Left cardiac atrium (tissue), 4 donors: ENCODE measurements at regions not wholly inside any gene's neighbourhood (a gene's known extent, or its start where the extent isn't known, plus 50 kb on each side); places are given as distances from the start of the nearest gene placed in this dataset.

Experiments
- ATAC-seq, 2 donors: fragments of 200-7000 bp; cut with Tn5 transposase; one replicate each; pipeline ENCODE4 v1.9.1; 2020; ENCODE audit warnings: mild to moderate bottlenecking in 2 of 2, moderate library complexity in 2 of 2
- DNase-seq: peaks from one replicate; pipeline ENCODE4 v3.0.0-alpha.2; 2020
- intact Hi-C, 2 donors: fragments of 100-400 bp; cut with DNase I; formaldehyde crosslinking; loops; one replicate each; pipeline versions ENCODE4 v1.14.1 to v1.15.1; 2022 to 2023
- donor health status: DM: no; HTN: yes; CAD: no.
- donor health status: DM: no; HTN: yes; CAD: no; lungs with severe emphysema.
- donor health status: DM: yes; HTN: yes; CAD: no.
- donor health status: Dilated cardiomyopathy.

GRCh38 chr2:173740639-173741038 is 224.5 kb downstream of the SP3 start:
- no peak for DNase-seq
- intact Hi-C loops: no loop called here
- no peak for ATAC-seq

- peak in 1 of 2 donors; percentile 25 for ATAC-seq
- intact Hi-C loops: no loop called here
- no peak for DNase-seq
These were observed 223.4 kb downstream of the SP3 start for GRCh38 chr2:173741759-173742158.

GRCh38 chr2:173747035-173747434 is 218.1 kb downstream of the SP3 start:
- intact Hi-C loops: no loop called here
- ATAC-seq (no peak), DNase-seq (no peak)

- intact Hi-C loops: no loop called here
- ATAC-seq: no peak
These were observed 215.9 kb downstream of the SP3 start for GRCh38 chr2:173749315-173749714.

GRCh38 chr2:173750353-173750801 is 214.8 kb downstream of the SP3 start:
- ATAC-seq (peak; percentile 70 to 83), DNase-seq (no peak)
- intact Hi-C loops: no loop called here

More at GRCh38 chr2:173749315-173749714, 215.9 kb downstream of the SP3 start:
- DNase-seq: no peak

GRCh38 chr2:173750831-173751230 is 214.3 kb downstream of the SP3 start:
- intact Hi-C loops: no loop called here
- ATAC-seq (peak in 1 of 2 donors; percentile 11), DNase-seq (no peak)

GRCh38 chr2:173751245-173751975 is 213.8 kb downstream of the SP3 start:
- DNase-seq (no peak), ATAC-seq (no peak)
- intact Hi-C loops: no loop called here

GRCh38 chr2:173752152-173752551 is 213.0 kb downstream of the SP3 start:
- intact Hi-C loops: no loop called here

GRCh38 chr2:173753441-173753840 is 211.7 kb downstream of the SP3 start:
- ATAC-seq (no peak), DNase-seq (no peak)
- intact Hi-C loops: no loop called here

More at GRCh38 chr2:173752152-173752551, 213.0 kb downstream of the SP3 start:
- no peak for DNase-seq
- ATAC-seq: no peak

- intact Hi-C loops: no loop called here
These were observed 211.0 kb downstream of the SP3 start for GRCh38 chr2:173754165-173754564.

GRCh38 chr2:173754837-173755236 is 210.3 kb downstream of the SP3 start:
- DNase-seq: no peak
- intact Hi-C loops: no loop called here
- peak; percentile 21 to 66 for ATAC-seq

More at GRCh38 chr2:173754165-173754564, 211.0 kb downstream of the SP3 start:
- no peak for DNase-seq
- no peak for ATAC-seq

GRCh38 chr2:173755798-173756197 is 209.4 kb downstream of the SP3 start:
- no peak for ATAC-seq

GRCh38 chr2:173759959-173760358 is 205.2 kb downstream of the SP3 start:
- no peak for ATAC-seq
- intact Hi-C loops: no loop called here

More at GRCh38 chr2:173755798-173756197, 209.4 kb downstream of the SP3 start:
- intact Hi-C loops: no loop called here
- DNase-seq: no peak

GRCh38 chr2:173760553-173760952 is 204.6 kb downstream of the SP3 start:
- intact Hi-C loops: no loop called here
- ATAC-seq (no peak), DNase-seq (no peak)

More at GRCh38 chr2:173759959-173760358, 205.2 kb downstream of the SP3 start:
- no peak for DNase-seq

GRCh38 chr2:173761603-173762119 is 203.5 kb downstream of the SP3 start:
- intact Hi-C loops: no loop called here
- ATAC-seq: no peak

GRCh38 chr2:173762221-173762620 is 203.0 kb downstream of the SP3 start:
- intact Hi-C loops: no loop called here
- DNase-seq (no peak), ATAC-seq (no peak)

More at GRCh38 chr2:173761603-173762119, 203.5 kb downstream of the SP3 start:
- no peak for DNase-seq

GRCh38 chr2:173762864-173763263 is 202.3 kb downstream of the SP3 start:
- ATAC-seq (no peak), DNase-seq (no peak)
- intact Hi-C loops: no loop called here

- intact Hi-C loops: no loop called here
These were observed 201.5 kb downstream of the SP3 start for GRCh38 chr2:173763641-173764040.

GRCh38 chr2:173764094-173764493 is 201.1 kb downstream of the SP3 start:
- ATAC-seq (no peak), DNase-seq (no peak)
- intact Hi-C loops: no loop called here

More at GRCh38 chr2:173763641-173764040, 201.5 kb downstream of the SP3 start:
- ATAC-seq (no peak), DNase-seq (no peak)

- ATAC-seq: no peak
- DNase-seq: no peak
- intact Hi-C loops: no loop called here
These were observed 198.5 kb downstream of the SP3 start for GRCh38 chr2:173766537-173767289.
